NB4 (cell line): ENCODE measurements at regions not wholly inside any gene's neighbourhood (a gene's known extent, or its start where the extent isn't known, plus 50 kb on each side); places are given as distances from the start of the nearest gene placed in this dataset.

Experiments used
- DNase-seq: peaks from one replicate; pipeline ENCODE4 v3.0.0; 2010; ENCODE audit warnings: low read depth
- H3K4me3 ChIP-seq: one replicate; pipeline ENCODE4 v1.5.1; 2011; ENCODE audit warnings: mild to moderate bottlenecking, low read depth, low read length, moderate library complexity
- MYC ChIP-seq: IDR thresholded peaks from 2 replicates; pipeline ENCODE4 v1.6.1; 2011; ENCODE audit warnings: low read depth, low read length
- POLR2A ChIP-seq: IDR thresholded peaks from 2 replicates; pipeline ENCODE4 v1.6.1; 2011; ENCODE audit warnings: mild to moderate bottlenecking; ENCODE audit not compliant: insufficient read length; ENCODE audit errors: extremely low read depth
- TF ChIP-seq, protein P1 (sequence below): IDR thresholded peaks from 2 replicates; pipeline ENCODE4 v1.6.1; 2011; ENCODE audit warnings: low read depth, low read length
- TF ChIP-seq, protein P2 (sequence below): IDR thresholded peaks from one replicate; pipeline ENCODE4 v1.5.1; 2012; ENCODE audit warnings: low read depth, low read length

DNA sequence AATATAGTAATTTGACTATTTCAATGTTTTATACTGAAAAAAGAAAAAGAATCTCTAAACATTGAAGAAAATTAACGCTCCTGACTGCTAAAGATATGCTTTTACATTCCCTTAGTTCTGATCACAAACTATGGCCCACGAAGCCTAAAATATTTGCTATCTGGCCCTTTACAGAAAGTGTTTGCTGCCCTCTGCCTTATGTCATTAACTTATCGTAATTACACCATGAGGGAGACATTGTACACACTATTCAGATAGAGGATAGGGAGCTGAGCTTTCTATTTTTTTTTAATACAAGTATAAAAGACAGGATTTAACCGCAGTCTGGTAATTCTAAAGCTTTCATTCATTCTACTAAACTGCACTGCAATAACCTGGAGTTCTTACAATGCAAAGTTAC is 393.1 kb upstream of the DCC start:
- DNase-seq: no peak
- no peak overlapping the region for H3K4me3 ChIP-seq
- TF ChIP-seq, protein P1, sequence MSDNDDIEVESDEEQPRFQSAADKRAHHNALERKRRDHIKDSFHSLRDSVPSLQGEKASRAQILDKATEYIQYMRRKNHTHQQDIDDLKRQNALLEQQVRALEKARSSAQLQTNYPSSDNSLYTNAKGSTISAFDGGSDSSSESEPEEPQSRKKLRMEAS: no peak
- TF ChIP-seq, protein P2, sequence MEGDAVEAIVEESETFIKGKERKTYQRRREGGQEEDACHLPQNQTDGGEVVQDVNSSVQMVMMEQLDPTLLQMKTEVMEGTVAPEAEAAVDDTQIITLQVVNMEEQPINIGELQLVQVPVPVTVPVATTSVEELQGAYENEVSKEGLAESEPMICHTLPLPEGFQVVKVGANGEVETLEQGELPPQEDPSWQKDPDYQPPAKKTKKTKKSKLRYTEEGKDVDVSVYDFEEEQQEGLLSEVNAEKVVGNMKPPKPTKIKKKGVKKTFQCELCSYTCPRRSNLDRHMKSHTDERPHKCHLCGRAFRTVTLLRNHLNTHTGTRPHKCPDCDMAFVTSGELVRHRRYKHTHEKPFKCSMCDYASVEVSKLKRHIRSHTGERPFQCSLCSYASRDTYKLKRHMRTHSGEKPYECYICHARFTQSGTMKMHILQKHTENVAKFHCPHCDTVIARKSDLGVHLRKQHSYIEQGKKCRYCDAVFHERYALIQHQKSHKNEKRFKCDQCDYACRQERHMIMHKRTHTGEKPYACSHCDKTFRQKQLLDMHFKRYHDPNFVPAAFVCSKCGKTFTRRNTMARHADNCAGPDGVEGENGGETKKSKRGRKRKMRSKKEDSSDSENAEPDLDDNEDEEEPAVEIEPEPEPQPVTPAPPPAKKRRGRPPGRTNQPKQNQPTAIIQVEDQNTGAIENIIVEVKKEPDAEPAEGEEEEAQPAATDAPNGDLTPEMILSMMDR: no peak
- TF ChIP-seq POLR2A: no peak
- no peak for TF ChIP-seq MYC

DNA sequence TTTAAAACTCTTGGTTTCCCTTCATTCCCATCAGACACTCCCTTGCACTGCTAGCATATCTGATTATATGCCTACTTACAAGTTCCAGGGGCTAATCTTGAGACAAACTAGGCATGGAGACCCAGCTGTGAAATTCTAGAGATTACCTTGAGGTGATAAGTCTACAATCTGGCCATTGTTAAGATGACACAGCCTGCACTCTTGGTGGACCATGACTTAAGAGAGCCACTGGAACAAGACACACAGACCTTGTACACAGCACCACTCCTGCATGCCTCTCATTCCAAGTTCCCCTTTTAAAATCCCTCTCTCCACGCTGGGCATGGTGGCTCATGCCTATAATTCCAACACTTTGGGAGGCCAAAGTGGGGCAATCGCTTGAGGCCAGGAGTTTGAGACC is 387.2 kb upstream of the DCC start:
- DNase-seq: no peak
- H3K4me3 ChIP-seq: no peak overlapping the region
- TF ChIP-seq, protein P1: no peak
- no peak for TF ChIP-seq POLR2A
- TF ChIP-seq, protein P2: no peak
- TF ChIP-seq MYC: no peak

DNA sequence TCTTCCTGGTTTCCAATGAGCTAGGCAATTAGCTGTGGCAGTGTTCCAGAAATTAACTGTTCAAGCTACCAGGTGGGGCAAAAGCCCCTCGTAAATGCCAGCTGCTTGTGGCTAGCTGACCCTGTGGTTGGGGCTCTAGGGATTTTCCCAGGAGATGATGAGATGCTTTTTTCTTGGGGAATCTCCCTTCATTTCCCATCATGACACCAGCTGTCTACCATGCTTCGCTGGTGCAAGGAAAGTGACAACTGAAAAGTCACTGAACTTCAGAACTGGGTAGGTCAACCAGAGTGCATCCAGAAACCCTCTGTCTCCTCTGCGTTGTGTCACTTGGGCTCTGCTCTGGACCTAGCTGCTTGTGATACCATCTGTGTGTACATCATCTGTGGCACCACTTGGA is 386.5 kb upstream of the DCC start:
- TF ChIP-seq MYC (no peak), POLR2A (no peak)
- DNase-seq: no peak
- H3K4me3 ChIP-seq: no peak overlapping the region

DNA sequence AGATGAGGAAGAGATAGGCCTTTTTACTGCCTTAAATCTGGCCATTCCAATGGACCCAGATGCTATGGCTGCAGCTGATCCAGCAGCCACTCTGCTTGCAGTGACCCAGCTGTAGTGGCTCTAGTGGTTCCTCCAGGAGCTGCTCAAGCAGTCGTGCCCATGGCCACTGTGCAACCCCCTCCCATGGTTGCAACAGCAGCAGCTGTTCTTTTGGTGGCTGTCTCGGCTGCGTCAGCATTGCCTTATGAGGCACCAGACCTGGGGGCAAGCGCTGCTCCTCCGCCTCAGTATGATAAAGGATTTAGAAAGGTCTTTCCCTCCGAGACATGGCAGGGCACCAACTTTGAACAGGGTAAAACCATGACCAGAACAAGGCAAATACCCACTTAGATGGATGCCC is 384.9 kb upstream of the DCC start:
- DNase-seq: no peak
- H3K4me3 ChIP-seq: no peak overlapping the region
- TF ChIP-seq, protein P1: no peak
- TF ChIP-seq, protein P2: no peak

DNA sequence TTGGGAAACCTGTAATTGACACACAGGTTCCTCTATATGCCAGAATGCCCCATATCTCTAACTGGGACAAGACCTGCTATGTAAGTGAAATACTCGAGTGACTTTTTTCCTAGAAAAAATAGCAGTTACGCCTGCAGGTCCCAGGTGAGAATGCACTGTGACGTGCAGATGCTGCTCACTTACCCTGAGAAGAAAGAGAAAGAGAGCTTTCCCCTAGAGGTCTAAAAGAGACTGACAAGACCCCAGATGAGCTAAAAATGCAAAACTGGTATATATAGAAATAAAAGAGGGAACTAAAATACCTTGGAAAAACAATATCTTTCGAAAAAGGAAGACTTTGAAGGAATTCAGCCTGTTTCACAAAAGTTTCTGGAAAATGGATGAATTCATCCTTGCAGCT is 383.0 kb upstream of the DCC start:
- no peak for TF ChIP-seq MYC
- TF ChIP-seq, protein P1: no peak
- no peak for TF ChIP-seq POLR2A
- TF ChIP-seq, protein P2: no peak
- no peak for DNase-seq
- H3K4me3 ChIP-seq: no peak overlapping the region

DNA sequence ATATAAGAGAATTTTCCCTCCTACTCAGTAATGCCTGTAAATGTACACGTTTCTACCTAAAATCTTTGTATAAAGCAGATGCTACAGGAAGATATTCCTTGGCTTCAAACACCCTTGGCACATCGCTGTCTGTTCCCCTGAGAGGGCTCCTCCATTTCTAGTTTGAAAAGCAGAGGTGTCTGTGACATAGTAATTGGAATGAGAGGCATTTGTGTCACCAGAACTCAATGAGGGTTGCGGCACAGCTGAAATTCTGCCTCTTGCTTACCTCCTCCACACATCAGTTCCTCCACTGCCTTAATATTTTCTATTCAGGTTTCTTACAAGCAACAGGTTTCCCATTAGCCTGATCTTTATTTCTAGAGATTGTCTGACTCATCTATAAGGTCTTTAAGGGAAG is 359.9 kb upstream of the DCC start:
- H3K4me3 ChIP-seq: no peak overlapping the region
- TF ChIP-seq POLR2A (no peak), MYC (no peak)
- TF ChIP-seq, protein P1: no peak
- TF ChIP-seq, protein P2: no peak

More for the DNA sequence above, 359.9 kb upstream of the DCC start:
- DNase-seq: no peak
